ENCODE measurements at regions not wholly inside any gene's neighbourhood (a gene's known extent, or its start where the extent isn't known, plus 50 kb on each side); places are given as distances from the start of the nearest gene placed in this dataset.

DNA sequence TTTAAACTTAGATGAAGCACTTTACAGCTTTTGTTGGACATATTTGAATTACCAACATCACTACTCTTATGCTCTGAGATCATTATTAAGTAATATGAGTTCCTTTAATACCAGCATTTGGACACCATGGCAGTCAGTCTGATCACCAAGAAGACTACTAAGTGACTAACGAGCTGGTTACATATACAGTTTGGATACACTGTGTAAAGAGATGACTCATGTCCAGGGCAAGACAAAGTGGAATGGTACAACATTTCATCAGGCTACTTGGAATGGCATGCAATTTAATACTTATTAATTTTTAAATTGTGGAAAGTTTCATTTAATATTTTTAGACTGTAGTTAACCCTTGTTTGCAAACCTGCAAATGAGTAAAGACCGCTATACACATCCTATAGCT, 237.4 kb upstream of the PRDM9 start:
- DNase-seq (ENCODE audit: low spot score) (no peak), ATAC-seq (no peak), FAIRE-seq (no peak)
- 6% methylated on average over 2 of the region's 2 CpGs for WGBS (ENCODE audit: low lambda C conversion rate)
- H3K36me3 ChIP-seq (replicated peaks in 1 of 2; ENCODE audit: control insufficient read depth in 1 of 2, insufficient read depth in 2 of 2, low read length in 2 of 2): no peaks in the 10 kb centered on the region
- no peaks in the 10 kb centered on the region for H4K20me1 ChIP-seq (ENCODE audit: insufficient read depth, low read length)
- no peak overlapping the region for H3K27ac ChIP-seq (ENCODE audit: extremely low read length, insufficient read depth, low read length)
- H2AFZ ChIP-seq (ENCODE audit: low read length): no peak overlapping the region
- no peaks in the 10 kb centered on the region for H3K79me2 ChIP-seq (ENCODE audit: insufficient read depth, low read length)
- H3K4me2 ChIP-seq (ENCODE audit: low read depth, low read length): no peak overlapping the region
- intact Hi-C loops (cut with micrococcal nuclease; ENCODE audit: unreplicated experiment): no loop called here
- no peak overlapping the region for H3K9ac ChIP-seq (ENCODE audit: insufficient read depth, low read depth, low read length)
- no peaks in the 10 kb centered on the region for H3K4me1 ChIP-seq (ENCODE audit: insufficient read depth, low read length)
- POLR2A ChIA-PET: no interaction called here
- CTCF ChIA-PET (ENCODE audit: low intra/inter-chr PET ratio, low total read pairs): no interaction called here
- no peaks in the 10 kb centered on the region for H3K27me3 ChIP-seq (ENCODE audit: control insufficient read depth in 1 of 2, insufficient read depth in 2 of 2, low read length in 2 of 2)
- H3K4me3 ChIP-seq (replicated peaks in 1 of 3; ENCODE audit: insufficient read depth in 1 of 3, low read depth in 2 of 3, low read length in 3 of 3): no peak overlapping the region
- BruUV-seq (replicated peaks): no TSS peak
- in situ Hi-C loops (cut with HindIII; ENCODE audit: extremely low pct_ligation_motif_present, low pct_unique_long_range_greater_than_20kb): no loop called here
- peaks cover 7% of the 10 kb centered on the region; the same call in 1 of the 2 replicates for H3K9me3 ChIP-seq (ENCODE audit: low read length)
- TF ChIP-seq, protein P1, sequence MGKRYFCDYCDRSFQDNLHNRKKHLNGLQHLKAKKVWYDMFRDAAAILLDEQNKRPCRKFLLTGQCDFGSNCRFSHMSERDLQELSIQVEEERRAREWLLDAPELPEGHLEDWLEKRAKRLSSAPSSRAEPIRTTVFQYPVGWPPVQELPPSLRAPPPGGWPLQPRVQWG (CRISPR knock-in tag; IDR thresholded peaks at IDR 0.05; ENCODE audit: borderline replicate concordance, low read depth): no peak

DNA sequence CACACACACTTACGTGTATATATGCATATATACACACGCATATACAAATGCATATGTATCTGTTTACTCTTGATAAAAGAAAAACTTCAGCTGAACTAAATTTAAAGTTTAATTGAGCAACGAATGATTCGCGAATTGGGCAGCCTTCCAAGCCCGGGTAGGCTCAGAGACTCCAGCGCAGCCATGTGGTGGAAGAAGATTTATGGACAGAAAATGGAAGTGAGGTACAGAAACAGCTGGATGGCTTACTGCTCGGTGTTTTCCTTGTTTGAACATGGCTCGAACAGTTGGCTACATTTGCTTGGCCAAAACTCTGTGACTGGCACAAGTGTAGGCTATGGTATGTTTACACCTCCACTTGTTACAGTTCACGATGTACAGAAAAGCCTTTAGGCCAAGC, 239.3 kb upstream of the PRDM9 start:
- H3K4me3 ChIP-seq (replicated peaks in 1 of 3; ENCODE audit: insufficient read depth in 1 of 3, low read depth in 2 of 3, low read length in 3 of 3): no peak overlapping the region
- ChIA-PET CTCF (ENCODE audit: low intra/inter-chr PET ratio, low total read pairs) (no interaction called here), POLR2A (no interaction called here)
- no peaks in the 10 kb centered on the region for H3K9me3 ChIP-seq (ENCODE audit: low read length)
- no peaks in the 10 kb centered on the region for H3K36me3 ChIP-seq (replicated peaks in 1 of 2; ENCODE audit: control insufficient read depth in 1 of 2, insufficient read depth in 2 of 2, low read length in 2 of 2)
- in situ Hi-C loops (cut with HindIII; ENCODE audit: extremely low pct_ligation_motif_present, low pct_unique_long_range_greater_than_20kb): no loop called here
- DNase-seq (ENCODE audit: low spot score): no peak
- no peaks in the 10 kb centered on the region for H3K27me3 ChIP-seq (ENCODE audit: control insufficient read depth in 1 of 2, insufficient read depth in 2 of 2, low read length in 2 of 2)
- no peak overlapping the region for H3K27ac ChIP-seq (ENCODE audit: extremely low read length, insufficient read depth, low read length)
- no peaks in the 10 kb centered on the region for H3K79me2 ChIP-seq (ENCODE audit: insufficient read depth, low read length)
- intact Hi-C loops (cut with micrococcal nuclease; ENCODE audit: unreplicated experiment): no loop called here
- no peak for FAIRE-seq
- WGBS (ENCODE audit: low lambda C conversion rate): 9% methylated on average over 10 of the region's 10 CpGs
- no peak overlapping the region for H2AFZ ChIP-seq (ENCODE audit: low read length)
- ATAC-seq: no peak
- no peak overlapping the region for H3K9ac ChIP-seq (ENCODE audit: insufficient read depth, low read depth, low read length)
- H3K4me2 ChIP-seq (ENCODE audit: low read depth, low read length): no peak overlapping the region
- TF ChIP-seq, protein P2, sequence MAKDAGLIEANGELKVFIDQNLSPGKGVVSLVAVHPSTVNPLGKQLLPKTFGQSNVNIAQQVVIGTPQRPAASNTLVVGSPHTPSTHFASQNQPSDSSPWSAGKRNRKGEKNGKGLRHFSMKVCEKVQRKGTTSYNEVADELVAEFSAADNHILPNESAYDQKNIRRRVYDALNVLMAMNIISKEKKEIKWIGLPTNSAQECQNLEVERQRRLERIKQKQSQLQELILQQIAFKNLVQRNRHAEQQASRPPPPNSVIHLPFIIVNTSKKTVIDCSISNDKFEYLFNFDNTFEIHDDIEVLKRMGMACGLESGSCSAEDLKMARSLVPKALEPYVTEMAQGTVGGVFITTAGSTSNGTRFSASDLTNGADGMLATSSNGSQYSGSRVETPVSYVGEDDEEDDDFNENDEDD (CRISPR knock-in tag; IDR thresholded peaks at IDR 0.05; ENCODE audit: borderline replicate concordance): no peak
- no peak for TF ChIP-seq SRSF4 (IDR thresholded peaks at IDR 0.05; ENCODE audit: low read depth, low read length, poor library complexity, severe bottlenecking)
- no peak for TF ChIP-seq KLF6 (CRISPR knock-in tag; IDR thresholded peaks at IDR 0.05)
- no peak for TF ChIP-seq ZNF737 (CRISPR knock-in tag; IDR thresholded peaks at IDR 0.05; ENCODE audit: borderline replicate concordance)
- no peak for TF ChIP-seq ZNF10 (CRISPR knock-in tag; IDR thresholded peaks at IDR 0.05; ENCODE audit: borderline replicate concordance, low read depth)
- TF ChIP-seq NCOA2 (CRISPR knock-in tag; IDR thresholded peaks at IDR 0.05): no peak
- no peak for TF ChIP-seq RXRA (CRISPR knock-in tag; IDR thresholded peaks at IDR 0.05)
- no peak for TF ChIP-seq SPEN (CRISPR knock-in tag; IDR thresholded peaks at IDR 0.05; ENCODE audit: low read depth)
- TF ChIP-seq NONO (IDR thresholded peaks at IDR 0.05): no peak
- no peak for TF ChIP-seq NONO (CRISPR knock-in tag; conservative IDR thresholded peaks at IDR 0.05)
- TF ChIP-seq ZNF256 (CRISPR knock-in tag; conservative IDR thresholded peaks at IDR 0.05): no peak
- no peak for TF ChIP-seq HES4 (CRISPR knock-in tag; IDR thresholded peaks at IDR 0.05; ENCODE audit: borderline replicate concordance)
- TF ChIP-seq RNF2 (conservative IDR thresholded peaks at IDR 0.05; ENCODE audit: low read depth): no peak
- no peak for TF ChIP-seq KDM5B (CRISPR knock-in tag; IDR thresholded peaks at IDR 0.05; ENCODE audit: borderline replicate concordance)
- no peak for TF ChIP-seq TARDBP (CRISPR knock-in tag; IDR thresholded peaks at IDR 0.05)
- TF ChIP-seq REXO4 (CRISPR knock-in tag; IDR thresholded peaks at IDR 0.05; ENCODE audit: borderline replicate concordance): no peak
- TF ChIP-seq ZNF569 (CRISPR knock-in tag; IDR thresholded peaks at IDR 0.05; ENCODE audit: borderline replicate concordance): no peak
- TF ChIP-seq ZNF788 (CRISPR knock-in tag; IDR thresholded peaks at IDR 0.05; ENCODE audit: borderline replicate concordance): no peak
- H4K20me1 ChIP-seq (ENCODE audit: insufficient read depth, low read length): no peaks in the 10 kb centered on the region
- H3K4me1 ChIP-seq (ENCODE audit: insufficient read depth, low read length): no peaks in the 10 kb centered on the region
- no TSS peak for BruUV-seq (replicated peaks)

Data from HepG2 (cell line).